ENCODE measurements at regions not wholly inside any gene's neighbourhood (a gene's known extent, or its start where the extent isn't known, plus 50 kb on each side); places are given as distances from the start of the nearest gene placed in this dataset.

GRCh38 chr18:55780586-55781071 is 192.6 kb upstream of the TCF4 start:
- Histone ChIP-seq H3K79me2 (ENCODE audit: control insufficient read depth, low read length) (no peaks in the 10 kb centered on the region), H3K36me3 (ENCODE audit: control insufficient read depth, low read length) (no peaks in the 10 kb centered on the region), H3K27me3 (ENCODE audit: control insufficient read depth, low read length) (no peaks in the 10 kb centered on the region), H3K9me2 (replicated peaks; ENCODE audit: control insufficient read depth, low read length) (no peaks in the 10 kb centered on the region), H3K9me3 (ENCODE audit: control insufficient read depth, insufficient read depth, low read length) (no peaks in the 10 kb centered on the region), H3K4me1 (ENCODE audit: control insufficient read depth, low read length) (peaks cover 35% of the 10 kb centered on the region), H4K20me1 (ENCODE audit: control insufficient read depth, insufficient read depth, low read depth, low read length) (no peaks in the 10 kb centered on the region), H3K27ac (ENCODE audit: low read depth, low read length) (peak overlapping the region; percentile 27; the same call in 1 of the 2 replicates), H3K4me2 (ENCODE audit: low read length) (peak overlapping the region; percentile 48), H3F3A (ENCODE audit: control insufficient read depth, insufficient read depth) (no peaks in the 10 kb centered on the region; the same call in 1 of the 2 replicates), H3K4me3 (ENCODE audit: low read length) (peak overlapping the region; percentile 23)
- TF ChIP-seq EZH2phosphoT487 (IDR thresholded peaks at IDR 0.05; ENCODE audit: borderline replicate concordance, low read length) = no peak
- no peak for TF ChIP-seq CTCF (IDR thresholded peaks at IDR 0.05; ENCODE audit: low read depth, low read length, poor library complexity, severe bottlenecking)

GRCh38 chr18:55779691-55780585 is 191.9 kb upstream of the TCF4 start:
- peak overlapping the region; percentile 27; the same call in 1 of the 2 replicates for H3K27ac ChIP-seq (ENCODE audit: low read depth, low read length)
- no peaks in the 10 kb centered on the region; the same call in 1 of the 2 replicates for H3F3A ChIP-seq (ENCODE audit: control insufficient read depth, insufficient read depth)
- H3K4me1 ChIP-seq (ENCODE audit: control insufficient read depth, low read length) = peaks cover 35% of the 10 kb centered on the region
- TF ChIP-seq EZH2phosphoT487 (IDR thresholded peaks at IDR 0.05; ENCODE audit: borderline replicate concordance, low read length) (no peak), CTCF (IDR thresholded peaks at IDR 0.05; ENCODE audit: low read depth, low read length, poor library complexity, severe bottlenecking) (no peak)
- H3K4me2 ChIP-seq (ENCODE audit: low read length) = peak overlapping the region; percentile 48
- H4K20me1 ChIP-seq (ENCODE audit: control insufficient read depth, insufficient read depth, low read depth, low read length) = no peaks in the 10 kb centered on the region
- H3K27me3 ChIP-seq (ENCODE audit: control insufficient read depth, low read length) = no peaks in the 10 kb centered on the region
- H3K4me3 ChIP-seq (ENCODE audit: low read length) = no peak overlapping the region
- no peaks in the 10 kb centered on the region for H3K9me2 ChIP-seq (replicated peaks; ENCODE audit: control insufficient read depth, low read length)
- no peaks in the 10 kb centered on the region for H3K9me3 ChIP-seq (ENCODE audit: control insufficient read depth, insufficient read depth, low read length)
- H3K36me3 ChIP-seq (ENCODE audit: control insufficient read depth, low read length) = no peaks in the 10 kb centered on the region
- no peaks in the 10 kb centered on the region for H3K79me2 ChIP-seq (ENCODE audit: control insufficient read depth, low read length)

GRCh38 chr18:55778788-55779690 is 191.0 kb upstream of the TCF4 start:
- Histone ChIP-seq H4K20me1 (ENCODE audit: control insufficient read depth, insufficient read depth, low read depth, low read length) (no peaks in the 10 kb centered on the region), H3K27me3 (ENCODE audit: control insufficient read depth, low read length) (no peaks in the 10 kb centered on the region), H3K4me1 (ENCODE audit: control insufficient read depth, low read length) (peaks cover 35% of the 10 kb centered on the region), H3K4me3 (ENCODE audit: low read length) (peak overlapping the region; percentile 21), H3K9me3 (ENCODE audit: control insufficient read depth, insufficient read depth, low read length) (no peaks in the 10 kb centered on the region), H3F3A (ENCODE audit: control insufficient read depth, insufficient read depth) (no peaks in the 10 kb centered on the region; the same call in 1 of the 2 replicates), H3K27ac (ENCODE audit: low read depth, low read length) (no peak overlapping the region), H3K79me2 (ENCODE audit: control insufficient read depth, low read length) (no peaks in the 10 kb centered on the region), H3K9me2 (replicated peaks; ENCODE audit: control insufficient read depth, low read length) (no peaks in the 10 kb centered on the region), H3K36me3 (ENCODE audit: control insufficient read depth, low read length) (no peaks in the 10 kb centered on the region), H3K4me2 (ENCODE audit: low read length) (peak overlapping the region; percentile 52)
- TF ChIP-seq CTCF (IDR thresholded peaks at IDR 0.05; ENCODE audit: low read depth, low read length, poor library complexity, severe bottlenecking) = no peak
- no peak for TF ChIP-seq EZH2phosphoT487 (IDR thresholded peaks at IDR 0.05; ENCODE audit: borderline replicate concordance, low read length)
